ENCODE measurements at regions not wholly inside any gene's neighbourhood (a gene's known extent, or its start where the extent isn't known, plus 50 kb on each side); places are given as distances from the start of the nearest gene placed in this dataset.

DNA sequence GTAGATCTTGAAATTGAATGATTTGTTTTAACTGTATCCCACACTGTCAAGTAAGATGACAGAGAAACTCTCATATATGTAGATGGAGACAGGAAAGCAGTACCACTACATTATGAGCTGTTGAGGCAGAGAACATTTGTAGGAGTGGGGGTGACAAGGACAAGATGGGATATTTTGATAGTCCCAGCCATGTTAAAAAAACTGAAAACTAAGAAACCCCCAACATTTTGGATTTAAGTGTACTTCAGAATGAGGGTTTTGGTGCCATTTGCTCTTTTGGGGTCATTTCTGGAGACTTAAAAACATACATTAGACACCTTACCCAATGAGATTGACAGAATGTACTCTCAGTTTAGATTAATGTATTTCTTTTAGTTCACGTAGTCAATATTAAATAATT is 149.9 kb upstream of the SLC4A4 start:
- TF ChIP-seq, protein P1, sequence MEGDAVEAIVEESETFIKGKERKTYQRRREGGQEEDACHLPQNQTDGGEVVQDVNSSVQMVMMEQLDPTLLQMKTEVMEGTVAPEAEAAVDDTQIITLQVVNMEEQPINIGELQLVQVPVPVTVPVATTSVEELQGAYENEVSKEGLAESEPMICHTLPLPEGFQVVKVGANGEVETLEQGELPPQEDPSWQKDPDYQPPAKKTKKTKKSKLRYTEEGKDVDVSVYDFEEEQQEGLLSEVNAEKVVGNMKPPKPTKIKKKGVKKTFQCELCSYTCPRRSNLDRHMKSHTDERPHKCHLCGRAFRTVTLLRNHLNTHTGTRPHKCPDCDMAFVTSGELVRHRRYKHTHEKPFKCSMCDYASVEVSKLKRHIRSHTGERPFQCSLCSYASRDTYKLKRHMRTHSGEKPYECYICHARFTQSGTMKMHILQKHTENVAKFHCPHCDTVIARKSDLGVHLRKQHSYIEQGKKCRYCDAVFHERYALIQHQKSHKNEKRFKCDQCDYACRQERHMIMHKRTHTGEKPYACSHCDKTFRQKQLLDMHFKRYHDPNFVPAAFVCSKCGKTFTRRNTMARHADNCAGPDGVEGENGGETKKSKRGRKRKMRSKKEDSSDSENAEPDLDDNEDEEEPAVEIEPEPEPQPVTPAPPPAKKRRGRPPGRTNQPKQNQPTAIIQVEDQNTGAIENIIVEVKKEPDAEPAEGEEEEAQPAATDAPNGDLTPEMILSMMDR (IDR thresholded peaks at IDR 0.05): no peak
- TF ChIP-seq POLR2A (IDR thresholded peaks at IDR 0.05): no peak
- TF ChIP-seq EP300 (IDR thresholded peaks at IDR 0.05): no peak
